Neutrophil (primary cell): ENCODE measurements at regions not wholly inside any gene's neighbourhood (a gene's known extent, or its start where the extent isn't known, plus 50 kb on each side); places are given as distances from the start of the nearest gene placed in this dataset.
"Not testable (repeated sequence)": the region's sequence is repeated elsewhere in the genome, so short reads cannot be mapped to it uniquely, and the experiment has no call there.

Experiments used
- H3K27ac ChIP-seq: fragments of 200-600 bp; sonication (generic); 2 replicates; pipeline ENCODE4 v1.5.1; 2016; ENCODE audit warnings: mild to moderate bottlenecking, moderate library complexity
- H3K27me3 ChIP-seq: fragments of 200-600 bp; sonication (generic); 2 replicates; pipeline ENCODE4 v1.6.0; 2016; ENCODE audit warnings: mild to moderate bottlenecking
- H3K36me3 ChIP-seq: fragments of 200-600 bp; sonication (generic); 2 replicates; pipeline ENCODE4 v1.5.1; 2017
- H3K4me1 ChIP-seq, 2 experiments: fragments of 200-600 bp in 1 of 2; sonication (generic) in 1 of 2; 1 replicate in 1 of 2; 2 replicates in 1 of 2; pipeline versions ENCODE4 v1.5.1 to v1.6.1; 2013 to 2016; ENCODE audit warnings: low read depth in 1 of 2, low read length in 1 of 2, mild to moderate bottlenecking in 1 of 2, moderate library complexity in 1 of 2; ENCODE audit not compliant: control insufficient read depth in 1 of 2, insufficient read depth in 1 of 2
- H3K4me3 ChIP-seq, 2 experiments: fragments of 200-600 bp in 1 of 2; sonication (generic) in 1 of 2; 1 replicate in 1 of 2; 2 replicates in 1 of 2; pipeline ENCODE4 v1.5.1; 2013 to 2016; ENCODE audit warnings: low read depth in 1 of 2, low read length in 1 of 2, mild to moderate bottlenecking in 1 of 2, moderate library complexity in 1 of 2
- H3K9me3 ChIP-seq: fragments of 200-600 bp; sonication (generic); 2 replicates; pipeline ENCODE4 v1.5.1; 2016
- CTCF ChIP-seq: fragments of 200-600 bp; sonication (generic); IDR thresholded peaks from 2 replicates; pipeline ENCODE4 v1.5.1; 2016; ENCODE audit warnings: antibody characterized with exemption

GRCh38 chr4:164081371-164081770 lies 586.9 kb downstream of the TMA16 start:
- Histone ChIP-seq H3K27me3 (no peaks in the 10 kb centered on the region), H3K36me3 (no peaks in the 10 kb centered on the region)
- no peak for TF ChIP-seq CTCF

GRCh38 chr4:164081801-164082200 lies 587.3 kb downstream of the TMA16 start:
- H3K9me3 ChIP-seq = no peaks in the 10 kb centered on the region
- no peak overlapping the region for H3K27ac ChIP-seq
- TF ChIP-seq CTCF = no peak
- H3K36me3 ChIP-seq = no peaks in the 10 kb centered on the region
- H3K4me3 ChIP-seq = no peak overlapping the region
- no peaks in the 10 kb centered on the region for H3K27me3 ChIP-seq
- H3K4me1 ChIP-seq = no peaks in the 10 kb centered on the region

More at GRCh38 chr4:164081371-164081770, 586.9 kb downstream of the TMA16 start:
- no peak overlapping the region for H3K4me3 ChIP-seq
- H3K27ac ChIP-seq = no peak overlapping the region
- no peaks in the 10 kb centered on the region for H3K4me1 ChIP-seq
- H3K9me3 ChIP-seq = no peaks in the 10 kb centered on the region

- no peaks in the 10 kb centered on the region for H3K9me3 ChIP-seq
These were observed 593.2 kb downstream of the TMA16 start for GRCh38 chr4:164087733-164088132.

GRCh38 chr4:164095313-164096110 lies 601.0 kb downstream of the TMA16 start:
- TF ChIP-seq CTCF = no peak
- no peaks in the 10 kb centered on the region for H3K4me1 ChIP-seq
- H3K4me3 ChIP-seq = no peak overlapping the region
- no peak overlapping the region for H3K27ac ChIP-seq
- H3K27me3 ChIP-seq = no peaks in the 10 kb centered on the region
- no peaks in the 10 kb centered on the region for H3K9me3 ChIP-seq
- H3K36me3 ChIP-seq = no peaks in the 10 kb centered on the region

More at GRCh38 chr4:164087733-164088132, 593.2 kb downstream of the TMA16 start:
- TF ChIP-seq CTCF = no peak
- Histone ChIP-seq H3K4me1 (no peaks in the 10 kb centered on the region), H3K36me3 (no peaks in the 10 kb centered on the region), H3K27me3 (no peaks in the 10 kb centered on the region), H3K27ac (no peak overlapping the region), H3K4me3 (no peak overlapping the region)

- no peak for TF ChIP-seq CTCF
- Histone ChIP-seq H3K36me3 (no peaks in the 10 kb centered on the region), H3K9me3 (no peaks in the 10 kb centered on the region), H3K4me3 (no peak overlapping the region), H3K4me1 (no peaks in the 10 kb centered on the region), H3K27ac (no peak overlapping the region), H3K27me3 (no peaks in the 10 kb centered on the region)
These were observed 602.5 kb downstream of the TMA16 start for GRCh38 chr4:164096766-164097518.

- not testable (repeated sequence) for H3K4me3 ChIP-seq, H3K4me1 ChIP-seq, H3K27me3 ChIP-seq, H3K36me3 ChIP-seq, H3K27ac ChIP-seq, H3K9me3 ChIP-seq
These were observed 606.4 kb downstream of the TMA16 start for GRCh38 chr4:164100741-164101365.
